ENCODE measurements at regions not wholly inside any gene's neighbourhood (a gene's known extent, or its start where the extent isn't known, plus 50 kb on each side); places are given as distances from the start of the nearest gene placed in this dataset.

- peaks cover 40% of the 10 kb centered on the region for H3K4me1 ChIP-seq (ENCODE audit: control insufficient read depth, low read length)
- no peaks in the 10 kb centered on the region for H3K9me2 ChIP-seq (replicated peaks; ENCODE audit: control insufficient read depth, low read length)
- H3K4me3 ChIP-seq (ENCODE audit: low read length) = no peak overlapping the region
- no peaks in the 10 kb centered on the region for H3K79me2 ChIP-seq (ENCODE audit: control insufficient read depth, low read length)
- H3F3A ChIP-seq (ENCODE audit: control insufficient read depth, insufficient read depth) = no peaks in the 10 kb centered on the region
- H3K4me2 ChIP-seq (ENCODE audit: low read length) = no peak overlapping the region
- H3K36me3 ChIP-seq (ENCODE audit: control insufficient read depth, low read length) = no peaks in the 10 kb centered on the region
- H3K27ac ChIP-seq (ENCODE audit: low read depth, low read length) = no peak overlapping the region
- no peaks in the 10 kb centered on the region for H4K20me1 ChIP-seq (ENCODE audit: control insufficient read depth, insufficient read depth, low read depth, low read length)
- H3K27me3 ChIP-seq (ENCODE audit: control insufficient read depth, low read length) = no peaks in the 10 kb centered on the region
- H3K9me3 ChIP-seq (ENCODE audit: control insufficient read depth, insufficient read depth, low read length) = no peaks in the 10 kb centered on the region
- TF ChIP-seq CTCF (IDR thresholded peaks at IDR 0.05; ENCODE audit: low read depth, low read length, poor library complexity, severe bottlenecking) (no peak), EZH2phosphoT487 (IDR thresholded peaks at IDR 0.05; ENCODE audit: borderline replicate concordance, low read length) (no peak)
These were observed 89.1 kb upstream of the BOD1 start for GRCh38 chr5:173705512-173706044.

GRCh38 chr5:173706700-173707099, 90.2 kb upstream of the BOD1 start:
- Histone ChIP-seq H3K36me3 (ENCODE audit: control insufficient read depth, low read length) (no peaks in the 10 kb centered on the region), H3K27me3 (ENCODE audit: control insufficient read depth, low read length) (no peaks in the 10 kb centered on the region), H3K4me2 (ENCODE audit: low read length) (peak overlapping the region; percentile 71)

GRCh38 chr5:173707392-173707791, 90.9 kb upstream of the BOD1 start:
- H3F3A ChIP-seq (ENCODE audit: control insufficient read depth, insufficient read depth) = no peaks in the 10 kb centered on the region
- H3K4me1 ChIP-seq (ENCODE audit: control insufficient read depth, low read length) = peaks cover 54% of the 10 kb centered on the region
- TF ChIP-seq EZH2phosphoT487 (IDR thresholded peaks at IDR 0.05; ENCODE audit: borderline replicate concordance, low read length) (no peak), CTCF (IDR thresholded peaks at IDR 0.05; ENCODE audit: low read depth, low read length, poor library complexity, severe bottlenecking) (no peak)
- no peaks in the 10 kb centered on the region for H3K9me2 ChIP-seq (replicated peaks; ENCODE audit: control insufficient read depth, low read length)
- H3K27ac ChIP-seq (ENCODE audit: low read depth, low read length) = peak overlapping the region; percentile 48
- H3K36me3 ChIP-seq (ENCODE audit: control insufficient read depth, low read length) = no peaks in the 10 kb centered on the region
- no peaks in the 10 kb centered on the region for H4K20me1 ChIP-seq (ENCODE audit: control insufficient read depth, insufficient read depth, low read depth, low read length)
- no peaks in the 10 kb centered on the region for H3K79me2 ChIP-seq (ENCODE audit: control insufficient read depth, low read length)
- peak overlapping the region; percentile 47 for H3K4me3 ChIP-seq (ENCODE audit: low read length)
- no peaks in the 10 kb centered on the region for H3K27me3 ChIP-seq (ENCODE audit: control insufficient read depth, low read length)
- H3K4me2 ChIP-seq (ENCODE audit: low read length) = peak overlapping the region; percentile 71
- no peaks in the 10 kb centered on the region for H3K9me3 ChIP-seq (ENCODE audit: control insufficient read depth, insufficient read depth, low read length)

More at GRCh38 chr5:173706700-173707099, 90.2 kb upstream of the BOD1 start:
- Histone ChIP-seq H3K27ac (ENCODE audit: low read depth, low read length) (peak overlapping the region; percentile 28; the same call in 1 of the 2 replicates), H3K9me3 (ENCODE audit: control insufficient read depth, insufficient read depth, low read length) (no peaks in the 10 kb centered on the region), H4K20me1 (ENCODE audit: control insufficient read depth, insufficient read depth, low read depth, low read length) (no peaks in the 10 kb centered on the region), H3K4me3 (ENCODE audit: low read length) (peak overlapping the region; percentile 47), H3F3A (ENCODE audit: control insufficient read depth, insufficient read depth) (no peaks in the 10 kb centered on the region), H3K79me2 (ENCODE audit: control insufficient read depth, low read length) (no peaks in the 10 kb centered on the region), H3K4me1 (ENCODE audit: control insufficient read depth, low read length) (peaks cover 47% of the 10 kb centered on the region), H3K9me2 (replicated peaks; ENCODE audit: control insufficient read depth, low read length) (no peaks in the 10 kb centered on the region)
- no peak for TF ChIP-seq CTCF (IDR thresholded peaks at IDR 0.05; ENCODE audit: low read depth, low read length, poor library complexity, severe bottlenecking)
- TF ChIP-seq EZH2phosphoT487 (IDR thresholded peaks at IDR 0.05; ENCODE audit: borderline replicate concordance, low read length) = no peak
